Heart right ventricle (tissue), 16 donors: ENCODE measurements at regions not wholly inside any gene's neighbourhood (a gene's known extent, or its start where the extent isn't known, plus 50 kb on each side); places are given as distances from the start of the nearest gene placed in this dataset.
"Not testable (repeated sequence)": the region's sequence is repeated elsewhere in the genome, so short reads cannot be mapped to it uniquely, and the experiment has no call there.

ENCODE experiments used
- ATAC-seq, 8 donors: fragments of 200-7000 bp; cut with Tn5 transposase; one replicate each; pipeline ENCODE4 v1.9.1; 2020; ENCODE audit warnings: mild to moderate bottlenecking in 8 of 8, moderate library complexity in 8 of 8, moderate number of reproducible peaks in 1 of 8
- DNase-seq, 2 donors: peaks; one replicate each; pipeline ENCODE4 v3.0.0-alpha.2; 2020
- H3K27ac ChIP-seq, 10 donors: fragments of 200-600 bp; sonication (generic) in 2 of 10; one replicate each; pipeline versions ENCODE4 v1.5.0 to v1.8.0; 2020 to 2022; ENCODE audit warnings: mild to moderate bottlenecking in 3 of 10
- H3K27me3 ChIP-seq, 7 donors: fragments of 200-600 bp; one replicate each; pipeline ENCODE4 v1.8.0; 2021 to 2022; ENCODE audit warnings: mild to moderate bottlenecking in 2 of 7
- H3K36me3 ChIP-seq, 9 donors: fragments of 200-600 bp; sonication (generic) in 1 of 9; one replicate each; pipeline versions ENCODE4 v1.5.0 to v1.8.0; 2020 to 2022; ENCODE audit warnings: mild to moderate bottlenecking in 2 of 9
- H3K4me1 ChIP-seq, 9 donors: fragments of 200-600 bp; sonication (generic) in 1 of 9; one replicate each; pipeline versions ENCODE4 v1.5.0 to v1.8.0; 2020 to 2022; ENCODE audit warnings: mild to moderate bottlenecking in 4 of 9
- H3K4me3 ChIP-seq, 10 donors: fragments of 200-600 bp; sonication (generic) in 2 of 10; one replicate each; pipeline versions ENCODE4 v1.5.0 to v1.8.0; 2020 to 2022; ENCODE audit warnings: mild to moderate bottlenecking in 7 of 10, moderate library complexity in 2 of 10
- H3K9me3 ChIP-seq, 11 donors: fragments of 200-600 bp in 10 of 11; sonication (generic) in 2 of 11; one replicate each; pipeline versions ENCODE4 v1.5.0 to v1.8.0; 2013 to 2022; ENCODE audit warnings: mild to moderate bottlenecking in 2 of 11, control low read depth in 1 of 11, moderate library complexity in 1 of 11
- CTCF ChIP-seq, 9 donors: fragments of 200-600 bp; sonication (generic) in 2 of 9; IDR thresholded peaks; one replicate each; pipeline versions ENCODE4 v1.5.0 to v1.8.0; 2021 to 2022; ENCODE audit warnings: antibody characterized with exemption in 9 of 9, mild to moderate bottlenecking in 5 of 9, moderate library complexity in 1 of 9
- WGBS, 2 donors: extraction: QIAGEN DNeasy Blood & Tissue Kit; methylation state at CpG; one replicate each; pipeline ENCODE4 v1.1.7; 2013; ENCODE audit warnings: inconsistent platforms in 1 of 2; 5-methylcytosine and 5-hydroxymethylcytosine counted together
- intact Hi-C, 10 donors: fragments of 100-400 bp; cut with DNase I; formaldehyde crosslinking; loops; one replicate each; pipeline versions ENCODE4 v1.11.1 to v1.14.2; 2022
- donor health status: Arrhythmogenic right ventricular cardiomyopathy.
- donor health status: ischemic (EF 13 %, LVEDD 7.1; RV severe dilation, severe dysfunction).
- donor health status: healthy with polysubstance abuse.
- donor health status: DM: no; HTN: yes; CAD: no.
- donor health status: DM: no; HTN: no; CAD: no.
- donor health status: ischemic (EF 25% LVEDD 6.9; RV normal size, moderate dysfunction).
- donor health status: ischemic (EF 25% LVEDD 5.7; RV mildly dilated, moderate dysfunction).
- donor health status: healthy.
- donor health status: DM: yes; HTN: yes; CAD: no.
- donor health status: Ischemic cardiomyopathy.
- donor health status: ischemic (EF 35%, LVEDD 5.7; RV mildly dilated, moderate dysfunction).
- donor health status: nonischemic (EF 11% LVEDD 7.7; RV severe dilation, severe dysfunction).
- donor health status: DM: yes; HTN: yes; CAD: no.
- donor health status: PGD.
- donor health status: ischemic (EF 29% LVEDD 5.4; RV normal size, mild dysfunction).
- donor health status: nonischemic (EF 23%, LVEDD 6.1; RV moderate dilation, normal function).

- 76 to 79% methylated on average over 5 of the region's 5 CpGs for WGBS, 2 donors
- no peaks in the 10 kb centered on the region for H3K9me3 ChIP-seq
- intact Hi-C loops = no loop called here
- H3K27me3 ChIP-seq = peaks cover 0 to 7% (median 0%) of the 10 kb centered on the region in 7 donors
- no peak for ATAC-seq
- H3K27ac ChIP-seq = no peak overlapping the region
- no peak for TF ChIP-seq CTCF (IDR thresholded peaks at IDR 0.05)
- no peaks in the 10 kb centered on the region for H3K36me3 ChIP-seq
- no peak overlapping the region for H3K4me3 ChIP-seq
- DNase-seq = no peak
- no peaks in the 10 kb centered on the region for H3K4me1 ChIP-seq
Measured at GRCh38 chr18:1436199-1436598, 531.5 kb downstream of the ADCYAP1 start.

- DNase-seq (no peak), ATAC-seq (no peak)
- no peak for TF ChIP-seq CTCF (IDR thresholded peaks at IDR 0.05)
- no peak overlapping the region for H3K27ac ChIP-seq
- H3K4me1 ChIP-seq = no peaks in the 10 kb centered on the region
- no peak overlapping the region for H3K4me3 ChIP-seq
- intact Hi-C loops = no loop called here
- no peaks in the 10 kb centered on the region for H3K36me3 ChIP-seq
- 70 to 71% methylated on average over 8 of the region's 8 CpGs for WGBS, 2 donors
- H3K9me3 ChIP-seq = no peaks in the 10 kb centered on the region
- peaks cover 0 to 7% (median 0%) of the 10 kb centered on the region in 7 donors for H3K27me3 ChIP-seq
Measured at GRCh38 chr18:1438458-1438910, 533.8 kb downstream of the ADCYAP1 start.

GRCh38 chr18:1438967-1439366 lies 534.3 kb downstream of the ADCYAP1 start:
- no peak for TF ChIP-seq CTCF (IDR thresholded peaks at IDR 0.05)
- Histone ChIP-seq H3K4me1 (no peaks in the 10 kb centered on the region), H3K27ac (no peak overlapping the region), H3K9me3 (no peaks in the 10 kb centered on the region), H3K4me3 (no peak overlapping the region), H3K36me3 (no peaks in the 10 kb centered on the region), H3K27me3 (peaks cover 0 to 7% (median 0%) of the 10 kb centered on the region in 7 donors)
- DNase-seq = no peak
- intact Hi-C loops = no loop called here
- WGBS, 2 donors = 46 to 52% methylated on average over 3 of the region's 3 CpGs
- no peak for ATAC-seq

- H3K36me3 ChIP-seq, intact Hi-C loops, H3K4me1 ChIP-seq, H3K9me3 ChIP-seq, H3K27ac ChIP-seq, H3K27me3 ChIP-seq, H3K4me3 ChIP-seq, ATAC-seq, DNase-seq: not testable (repeated sequence)
- WGBS, 2 donors = 76 to 80% methylated on average over 2 of the region's 2 CpGs
Measured at GRCh38 chr18:1444062-1444461, 539.4 kb downstream of the ADCYAP1 start.

- Histone ChIP-seq H3K4me3 (no peak overlapping the region), H3K27me3 (no peaks in the 10 kb centered on the region), H3K36me3 (no peaks in the 10 kb centered on the region), H3K4me1 (no peaks in the 10 kb centered on the region), H3K9me3 (peaks cover 0 to 8% (median 0%) of the 10 kb centered on the region in 11 donors), H3K27ac (no peak overlapping the region)
- ATAC-seq (no peak), DNase-seq (no peak)
- TF ChIP-seq CTCF (IDR thresholded peaks at IDR 0.05) = no peak
- intact Hi-C loops = no loop called here
- whole genome bisulfite sequencing, 2 donors = 47 to 48% methylated on average over 1 of the region's 1 CpG
Measured at GRCh38 chr18:1446765-1447164, 542.1 kb downstream of the ADCYAP1 start.
